ENCODE measurements at regions not wholly inside any gene's neighbourhood (a gene's known extent, or its start where the extent isn't known, plus 50 kb on each side); places are given as distances from the start of the nearest gene placed in this dataset.

DNA sequence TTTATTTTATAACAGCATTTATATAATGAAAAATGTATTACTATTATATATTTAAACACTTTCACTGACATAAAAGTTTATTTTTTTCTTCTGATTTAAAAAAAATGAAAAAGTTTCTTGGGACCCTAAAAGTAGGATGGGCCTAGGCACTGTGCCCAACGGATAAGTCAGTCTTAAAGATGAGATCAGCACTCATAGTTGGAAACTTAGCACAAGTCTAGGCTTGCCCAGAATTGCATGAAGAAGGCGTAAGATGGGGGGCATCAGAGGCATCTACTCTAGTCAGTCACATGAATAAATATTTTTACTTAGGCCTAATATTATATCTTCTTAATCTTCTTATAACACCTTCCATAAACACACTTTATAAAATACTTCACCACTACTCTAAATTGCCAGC lies 306.7 kb upstream of the GRID2 start:
- Histone ChIP-seq H3K9ac (ENCODE audit: low read depth in 1 of 2, low read length in 2 of 2) (no peak overlapping the region), H3K27me3 (ENCODE audit: control insufficient read depth in 4 of 4, insufficient read depth in 4 of 4, low read length in 3 of 4) (no peaks in the 10 kb centered on the region), H3K27ac (ENCODE audit: low read depth in 1 of 2, low read length in 2 of 2) (no peak overlapping the region), H3K36me3 (ENCODE audit: control insufficient read depth in 4 of 4, insufficient read depth in 3 of 4, low read depth in 1 of 4, low read length in 3 of 4) (no peaks in the 10 kb centered on the region), H3K9me3 (ENCODE audit: control insufficient read depth in 4 of 4, low read length in 3 of 4) (no peaks in the 10 kb centered on the region), H3K4me1 (ENCODE audit: control insufficient read depth in 4 of 4, insufficient read depth in 4 of 4, low read length in 3 of 4) (no peaks in the 10 kb centered on the region), H3K4me3 (ENCODE audit: low read depth in 1 of 3, low read length in 3 of 3) (no peak overlapping the region)
- no peak for DNase-seq (ENCODE audit: low spot score)
- 79% methylated on average over 2 of the region's 2 CpGs for WGBS
- TF ChIP-seq HNF4A (conservative IDR thresholded peaks at IDR 0.05) = no peak
- no peak for TF ChIP-seq SP1 (IDR thresholded peaks at IDR 0.05)
- no peak for TF ChIP-seq GABPA (IDR thresholded peaks at IDR 0.05 in 1 of 2, conservative IDR thresholded peaks at IDR 0.05 in 1 of 2)
- TF ChIP-seq RAD21 (IDR thresholded peaks at IDR 0.05) = no peak
- no peak for TF ChIP-seq CTCF (IDR thresholded peaks at IDR 0.05; ENCODE audit: low read depth, low read length, missing input control)

DNA sequence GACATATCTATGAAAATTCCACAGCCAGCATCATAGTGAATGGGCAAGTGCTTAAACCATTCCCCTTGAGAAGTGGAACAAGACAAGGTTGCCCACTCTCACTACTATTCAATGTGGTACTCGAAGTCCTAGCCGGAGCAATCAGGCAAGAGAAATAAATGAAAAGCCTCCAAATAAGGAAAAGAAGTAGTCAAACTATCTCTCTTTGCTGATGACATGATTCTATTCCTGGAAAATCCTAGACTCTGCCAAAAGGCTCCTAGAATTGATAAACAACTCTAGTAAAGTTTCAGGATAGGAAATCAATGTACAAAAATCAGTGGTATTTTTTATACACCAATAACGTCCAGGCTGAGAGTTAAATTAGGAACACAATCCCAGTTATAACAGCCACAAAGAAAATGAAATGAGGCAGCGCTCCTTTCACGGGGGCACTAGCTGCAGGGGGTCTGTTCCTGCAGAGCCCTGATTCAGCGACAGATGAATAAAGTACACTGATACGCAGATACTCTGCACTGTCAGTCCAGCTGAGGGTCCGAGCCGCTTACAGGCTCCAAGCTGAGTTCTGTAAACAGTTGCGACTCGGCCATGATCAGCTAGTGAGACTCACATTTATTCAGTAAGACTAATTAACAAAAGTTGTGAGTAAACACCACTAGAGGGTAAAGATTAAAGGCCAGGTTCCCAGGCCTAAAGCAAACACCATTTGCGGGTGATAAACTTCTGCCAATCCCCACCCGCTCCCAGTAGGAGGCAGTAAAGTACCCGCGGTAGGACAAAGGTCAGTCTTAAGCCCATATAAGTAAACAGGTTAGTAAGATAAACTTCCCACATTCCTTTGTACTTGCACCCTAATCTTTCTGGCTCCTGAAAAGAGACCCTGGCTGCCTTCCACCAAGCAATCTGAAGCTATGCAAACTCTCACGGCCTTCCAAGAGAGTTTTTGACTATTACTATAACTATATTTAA lies 290.6 kb upstream of the GRID2 start:
- DNase-seq (ENCODE audit: low spot score) = no peak
- no peak overlapping the region for H3K4me3 ChIP-seq (ENCODE audit: low read depth in 1 of 3, low read length in 3 of 3)
- peaks cover 0 to 5% (median 0%) of the 10 kb centered on the region in 4 donors for H3K4me1 ChIP-seq (ENCODE audit: control insufficient read depth in 4 of 4, insufficient read depth in 4 of 4, low read length in 3 of 4)
- WGBS = 19% methylated on average over 16 of the region's 16 CpGs
- no peaks in the 10 kb centered on the region for H3K27me3 ChIP-seq (ENCODE audit: control insufficient read depth in 4 of 4, insufficient read depth in 4 of 4, low read length in 3 of 4)
- peak; percentile 9 for TF ChIP-seq CTCF (IDR thresholded peaks at IDR 0.05; ENCODE audit: low read depth, low read length, missing input control)
- TF ChIP-seq RXRA (IDR thresholded peaks at IDR 0.05) = peak in 1 of 2 donors; percentile 37
- peak; percentile 51 for TF ChIP-seq SP1 (IDR thresholded peaks at IDR 0.05)
- peak; percentile 66 to 77 for TF ChIP-seq HNF4A (conservative IDR thresholded peaks at IDR 0.05)
- peak; percentile 38 for TF ChIP-seq FOXA2 (IDR thresholded peaks at IDR 0.05)
- TF ChIP-seq TAF1 (conservative IDR thresholded peaks at IDR 0.05) = no peak
- TF ChIP-seq NR2F2 (IDR thresholded peaks at IDR 0.05) = no peak
- peak; percentile 18 for TF ChIP-seq HNF4G (IDR thresholded peaks at IDR 0.05)
- TF ChIP-seq RAD21 (IDR thresholded peaks at IDR 0.05) = peak; percentile 6 to 22
- H3K9me3 ChIP-seq (ENCODE audit: control insufficient read depth in 4 of 4, low read length in 3 of 4) = no peaks in the 10 kb centered on the region
- no peak overlapping the region for H3K9ac ChIP-seq (ENCODE audit: low read depth in 1 of 2, low read length in 2 of 2)
- no peaks in the 10 kb centered on the region for H3K36me3 ChIP-seq (ENCODE audit: control insufficient read depth in 4 of 4, insufficient read depth in 3 of 4, low read depth in 1 of 4, low read length in 3 of 4)
- no peak overlapping the region for H3K27ac ChIP-seq (ENCODE audit: low read depth in 1 of 2, low read length in 2 of 2)

DNA sequence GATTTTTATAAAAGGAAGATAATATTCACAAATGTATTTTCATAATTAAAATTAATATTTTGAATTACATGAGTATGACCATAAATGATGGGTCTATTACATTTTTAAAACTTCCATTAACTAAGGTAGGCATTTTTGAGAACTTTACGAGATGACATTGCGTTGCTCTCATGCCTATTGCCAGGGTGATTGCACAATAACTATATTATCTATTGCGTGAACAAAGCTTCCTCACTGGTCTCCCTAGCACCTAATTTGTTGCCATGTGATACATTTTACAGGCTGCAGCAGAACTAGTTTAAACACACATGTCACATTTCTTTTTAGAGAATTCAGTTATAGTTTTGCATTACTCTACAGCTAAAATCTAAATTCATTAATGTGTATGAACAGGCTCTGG lies 289.7 kb upstream of the GRID2 start:
- Histone ChIP-seq H3K27ac (ENCODE audit: low read depth in 1 of 2, low read length in 2 of 2) (no peak overlapping the region), H3K4me3 (ENCODE audit: low read depth in 1 of 3, low read length in 3 of 3) (no peak overlapping the region), H3K9me3 (ENCODE audit: control insufficient read depth in 4 of 4, low read length in 3 of 4) (no peaks in the 10 kb centered on the region), H3K36me3 (ENCODE audit: control insufficient read depth in 4 of 4, insufficient read depth in 3 of 4, low read depth in 1 of 4, low read length in 3 of 4) (no peaks in the 10 kb centered on the region), H3K4me1 (ENCODE audit: control insufficient read depth in 4 of 4, insufficient read depth in 4 of 4, low read length in 3 of 4) (peaks cover 0 to 5% (median 0%) of the 10 kb centered on the region in 4 donors), H3K27me3 (ENCODE audit: control insufficient read depth in 4 of 4, insufficient read depth in 4 of 4, low read length in 3 of 4) (no peaks in the 10 kb centered on the region), H3K9ac (ENCODE audit: low read depth in 1 of 2, low read length in 2 of 2) (no peak overlapping the region)
- 35% methylated on average over 3 of the region's 3 CpGs for WGBS
- TF ChIP-seq ZBTB33 (IDR thresholded peaks at IDR 0.05) (no peak), TAF1 (conservative IDR thresholded peaks at IDR 0.05) (no peak), RXRA (IDR thresholded peaks at IDR 0.05) (no peak)
- DNase-seq (ENCODE audit: low spot score) = no peak
